ENCODE measurements at regions not wholly inside any gene's neighbourhood (a gene's known extent, or its start where the extent isn't known, plus 50 kb on each side); places are given as distances from the start of the nearest gene placed in this dataset.

- no peak for ATAC-seq
Observed at GRCh38 chr13:59203855-59204254, 959.9 kb downstream of the DIAPH3 start.

GRCh38 chr13:59205501-59205900 is 958.2 kb downstream of the DIAPH3 start:
- intact Hi-C loops (cut with DNase I, micrococcal nuclease), result no loop called here
- ATAC-seq, result no peak
- no peak for DNase-seq

More at GRCh38 chr13:59203855-59204254, 959.9 kb downstream of the DIAPH3 start:
- no peak for DNase-seq
- intact Hi-C loops (cut with DNase I, micrococcal nuclease), result no loop called here

DNA sequence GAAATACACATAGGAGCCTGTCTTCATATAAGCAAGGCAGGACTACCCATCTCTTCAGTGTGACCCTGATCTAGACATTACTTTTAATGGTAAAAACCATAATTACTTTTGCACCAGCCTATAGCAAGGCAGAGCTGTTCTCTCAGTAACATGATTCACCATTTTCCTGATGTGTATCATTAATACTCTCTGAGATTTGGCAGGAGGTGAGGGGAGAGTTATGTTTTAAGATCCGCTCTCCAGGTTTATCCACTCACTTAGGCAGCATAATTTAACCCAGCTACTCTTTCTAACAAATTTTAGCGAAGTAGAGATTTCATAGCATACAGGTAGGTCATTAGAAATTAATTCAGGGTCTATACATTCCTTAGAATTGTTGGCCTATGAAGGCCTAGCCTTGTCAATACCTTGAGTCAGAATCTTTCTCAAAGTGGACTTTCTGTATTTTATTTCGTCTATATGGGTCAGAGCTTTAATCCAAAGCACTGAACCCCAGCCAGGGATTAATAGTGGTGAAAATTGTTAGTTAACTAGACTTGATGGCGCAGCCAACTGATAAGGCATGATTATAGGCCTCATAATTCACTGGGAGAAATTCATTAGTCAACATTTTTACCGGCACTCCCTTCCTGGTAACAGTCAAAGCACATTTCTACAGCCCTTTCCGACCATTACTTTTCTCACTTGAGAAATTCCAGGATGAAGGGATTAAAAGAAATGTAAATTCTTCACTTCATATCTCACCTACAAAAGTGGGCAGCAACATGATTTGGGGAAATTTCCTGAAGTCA is 955.1 kb downstream of the DIAPH3 start:
- ATAC-seq (no peak), DNase-seq (no peak)
- intact Hi-C loops (cut with DNase I, micrococcal nuclease), result no loop called here

DNA sequence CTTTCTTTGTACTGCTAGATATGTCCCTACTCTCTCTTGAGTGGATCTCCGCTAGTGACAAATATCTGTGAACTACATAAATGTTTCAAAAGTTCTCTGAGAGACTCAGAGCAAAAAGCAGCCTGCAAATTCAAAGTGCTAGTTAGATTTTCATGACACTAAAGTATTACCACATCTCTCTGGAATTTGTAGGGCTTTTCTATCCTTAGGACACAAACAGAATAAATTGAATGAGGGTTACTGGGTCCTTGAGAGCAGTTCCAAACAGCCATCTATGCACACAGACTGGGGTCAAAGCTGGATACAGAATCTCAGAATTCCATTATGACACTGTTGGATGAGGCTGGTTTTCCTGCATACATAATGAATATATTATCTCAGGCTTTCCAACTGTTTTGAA is 953.2 kb downstream of the DIAPH3 start:
- intact Hi-C loops (cut with DNase I, micrococcal nuclease), result no loop called here
- DNase-seq, result no peak
- no peak for ATAC-seq

DNA sequence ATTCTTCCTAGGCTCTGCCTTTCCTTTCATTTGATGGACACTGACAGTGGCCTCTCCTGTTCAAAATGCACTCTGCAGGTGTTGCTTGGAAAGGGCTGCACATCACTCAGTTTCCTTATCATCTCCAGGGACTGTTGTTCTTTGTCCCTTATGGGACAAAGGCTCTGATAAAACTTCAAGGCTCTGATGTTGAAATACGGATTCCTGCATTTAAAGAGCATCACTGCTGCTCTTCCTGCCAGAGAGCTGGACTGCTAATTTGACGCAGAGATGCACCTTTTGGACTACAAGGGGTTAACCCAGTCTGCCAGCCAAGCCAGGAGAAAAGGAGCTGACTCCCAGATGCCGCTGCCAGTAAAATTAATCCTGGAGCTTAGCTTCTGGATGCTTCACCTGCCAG is 952.1 kb downstream of the DIAPH3 start:
- DNase-seq, result no peak

GRCh38 chr13:59229401-59229800 is 934.3 kb downstream of the DIAPH3 start:
- intact Hi-C loops (cut with DNase I, micrococcal nuclease), result no loop called here
- ATAC-seq (no peak), DNase-seq (no peak)

More for the DNA sequence above, 952.1 kb downstream of the DIAPH3 start:
- intact Hi-C loops (cut with DNase I, micrococcal nuclease), result no loop called here
- no peak for ATAC-seq

GRCh38 chr13:59229861-59230260 is 933.9 kb downstream of the DIAPH3 start:
- DNase-seq (no peak), ATAC-seq (no peak)
- intact Hi-C loops (cut with DNase I, micrococcal nuclease), result no loop called here

GRCh38 chr13:59230484-59231264 is 933.1 kb downstream of the DIAPH3 start:
- intact Hi-C loops (cut with DNase I, micrococcal nuclease), result no loop called here
- ATAC-seq (no peak), DNase-seq (no peak)

GRCh38 chr13:59236309-59236919 is 927.3 kb downstream of the DIAPH3 start:
- DNase-seq (no peak), ATAC-seq (no peak)
- intact Hi-C loops (cut with DNase I, micrococcal nuclease), result no loop called here

DNA sequence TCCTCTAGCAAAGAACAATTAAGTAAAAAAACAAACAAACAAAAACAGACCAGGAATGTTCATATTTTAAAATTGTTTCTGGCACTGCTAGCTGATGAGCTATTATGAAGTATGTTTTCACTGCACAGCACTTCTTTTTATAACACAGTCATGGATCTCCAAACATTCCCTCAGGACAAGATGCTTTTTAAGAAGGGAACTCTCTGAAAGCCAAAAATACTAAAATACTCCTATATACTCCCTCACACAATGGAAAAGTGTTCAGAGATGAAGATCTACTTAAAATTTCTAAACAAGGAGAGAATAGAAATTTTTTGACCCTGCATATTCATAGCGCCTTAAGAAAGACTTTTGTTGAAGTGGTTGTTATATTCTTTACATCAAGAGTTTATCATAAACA is 926.8 kb downstream of the DIAPH3 start:
- ATAC-seq (no peak), DNase-seq (no peak)
- intact Hi-C loops (cut with DNase I, micrococcal nuclease), result no loop called here

GRCh38 chr13:59247171-59247570 is 916.6 kb downstream of the DIAPH3 start:
- intact Hi-C loops (cut with DNase I, micrococcal nuclease), result no loop called here
- ATAC-seq, result no peak
- peak in 1 of 2 donors; percentile 12 for DNase-seq

DNA sequence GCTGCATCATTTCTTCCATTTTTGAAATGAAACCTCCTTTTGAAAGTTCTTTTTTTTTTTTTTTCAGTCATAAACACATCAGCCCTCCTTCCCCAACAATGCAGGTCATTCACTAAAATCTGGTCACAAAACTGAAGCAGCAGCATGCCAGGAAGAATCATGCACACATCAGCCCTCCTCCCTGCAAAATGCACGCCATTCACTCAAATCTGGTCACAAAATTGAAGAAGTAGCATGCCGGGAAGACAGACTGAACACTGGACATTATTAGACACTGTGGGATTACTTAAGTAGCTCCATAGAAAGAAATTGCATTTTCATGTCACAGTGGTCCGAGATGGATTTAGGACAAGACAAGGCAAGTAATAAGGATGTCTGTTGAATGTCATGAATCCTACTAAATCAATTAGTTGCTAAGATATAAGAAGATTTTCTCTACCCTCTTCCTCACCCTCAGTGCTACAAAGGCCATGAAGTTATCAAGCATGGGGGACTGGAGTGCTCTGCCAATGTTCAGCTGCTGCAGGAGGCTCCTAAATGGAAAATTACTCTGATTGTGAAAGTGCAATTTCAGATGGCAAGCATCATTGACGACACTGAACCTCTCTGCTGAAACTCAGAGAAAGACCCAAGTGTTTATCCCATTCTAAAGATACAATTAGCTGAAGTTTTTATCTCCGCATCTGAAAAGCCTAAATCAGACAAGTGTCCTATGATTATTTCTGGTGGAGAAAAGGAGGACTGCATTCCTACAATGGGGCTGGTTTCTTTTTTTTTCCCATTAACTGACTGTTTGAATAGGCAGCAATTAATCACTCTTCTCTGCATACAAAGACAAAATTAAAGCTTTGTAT is 913.2 kb downstream of the DIAPH3 start:
- intact Hi-C loops (cut with DNase I, micrococcal nuclease), result no loop called here
- no peak for DNase-seq
- no peak for ATAC-seq

- ATAC-seq (no peak), DNase-seq (no peak)
- intact Hi-C loops (cut with DNase I, micrococcal nuclease), result no loop called here
Observed at GRCh38 chr13:59259165-59260000, 904.3 kb downstream of the DIAPH3 start.

DNA sequence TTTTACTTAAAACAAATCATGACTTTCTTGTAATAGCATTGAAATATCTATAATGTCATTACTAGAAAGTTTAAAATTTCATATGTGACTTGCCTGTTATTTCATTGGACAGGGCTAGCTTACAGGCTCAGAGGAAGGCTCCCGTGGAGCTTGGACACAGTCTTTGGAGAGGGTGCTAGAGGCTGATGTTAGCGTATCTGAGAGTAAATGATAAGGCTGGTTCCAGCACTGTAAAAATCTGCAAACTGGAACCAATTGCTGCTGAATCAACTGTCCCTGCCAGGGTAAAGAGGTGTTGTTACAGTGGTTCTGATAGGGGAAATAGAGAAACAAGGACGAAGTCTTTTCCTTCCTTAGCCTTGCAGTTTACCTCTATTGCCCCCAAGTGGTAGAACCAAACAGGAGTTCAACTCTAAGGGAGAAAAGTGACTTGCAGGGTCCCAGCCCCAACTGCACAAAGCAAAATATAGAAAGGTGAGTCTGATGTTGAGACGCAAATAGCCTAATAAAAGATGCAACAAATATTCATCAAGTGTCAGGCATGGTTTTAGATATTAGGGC is 901.7 kb downstream of the DIAPH3 start:
- DNase-seq (no peak), ATAC-seq (no peak)
- intact Hi-C loops (cut with DNase I, micrococcal nuclease), result no loop called here

DNA sequence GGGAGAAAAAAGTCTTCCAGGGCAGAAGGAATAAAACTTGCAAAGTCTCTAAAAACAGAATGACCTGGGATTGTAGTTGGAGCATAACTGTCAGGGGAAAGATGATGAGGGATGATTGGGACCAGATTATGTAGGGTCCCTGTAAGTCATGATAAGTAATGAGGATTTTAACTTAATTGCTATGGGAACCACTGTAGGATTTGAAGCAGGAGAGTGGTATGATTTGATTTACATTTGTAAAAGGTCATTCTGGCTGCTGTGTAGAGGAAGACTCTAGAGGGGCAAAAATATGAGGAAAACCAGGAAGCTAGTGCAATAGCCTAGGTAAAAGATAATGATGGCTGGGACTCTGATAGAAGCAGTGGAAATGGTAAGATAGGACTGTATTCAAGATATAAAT is 900.2 kb downstream of the DIAPH3 start:
- ATAC-seq (no peak), DNase-seq (no peak)
- intact Hi-C loops (cut with DNase I, micrococcal nuclease), result no loop called here

DNA sequence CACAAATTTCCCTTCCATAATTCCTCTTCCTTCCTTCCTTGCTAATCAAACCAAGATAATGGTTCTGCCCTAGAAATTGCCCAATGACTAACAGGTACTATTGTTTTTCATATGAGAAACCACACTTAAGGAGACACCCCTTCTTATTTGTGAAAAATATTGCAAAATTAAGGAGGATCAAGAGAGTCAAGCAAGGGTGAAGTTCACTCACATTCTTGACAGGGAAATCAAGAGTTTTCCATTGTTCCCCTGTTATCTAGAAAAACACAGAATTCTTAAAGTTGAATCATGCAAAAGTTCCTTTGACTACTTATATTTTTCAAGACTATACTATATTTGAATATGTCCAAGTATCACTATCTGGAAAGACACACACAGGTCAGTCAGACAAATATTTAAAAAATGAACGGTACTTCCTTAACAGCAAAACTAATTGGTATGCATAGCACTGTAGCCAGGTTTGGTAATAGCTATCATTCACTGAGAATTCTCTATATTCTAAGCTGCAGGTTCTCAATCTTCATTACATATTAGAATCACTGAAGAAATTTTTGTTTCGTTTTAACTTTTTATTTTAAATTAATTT is 897.2 kb downstream of the DIAPH3 start:
- ATAC-seq, result no peak
- DNase-seq, result no peak
- intact Hi-C loops (cut with DNase I, micrococcal nuclease), result no loop called here

DNA sequence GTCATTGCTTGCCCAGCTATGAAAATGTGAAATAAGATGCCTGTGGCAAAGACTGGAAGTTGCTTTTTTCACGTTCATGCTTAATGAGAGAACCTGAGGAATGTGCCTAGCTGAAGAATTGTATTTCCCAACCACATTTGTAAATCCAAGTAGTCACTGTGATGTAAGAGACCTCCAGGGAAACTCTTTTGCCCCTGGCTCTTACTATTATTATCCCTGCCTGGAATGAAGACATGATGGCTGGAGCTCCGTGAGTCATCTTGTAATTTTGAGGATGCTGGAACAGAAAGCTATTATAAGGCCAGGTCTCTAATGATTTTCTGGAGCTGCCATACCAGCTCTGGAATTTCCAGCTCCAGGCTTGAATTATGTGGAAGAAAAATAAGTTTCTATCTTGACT is 894.3 kb downstream of the DIAPH3 start:
- intact Hi-C loops (cut with DNase I, micrococcal nuclease), result no loop called here
- ATAC-seq (no peak), DNase-seq (no peak)

GRCh38 chr13:59270327-59270726 is 893.4 kb downstream of the DIAPH3 start:
- ATAC-seq, result no peak
- intact Hi-C loops (cut with DNase I, micrococcal nuclease), result no loop called here
- DNase-seq, result no peak

Measured in left colon (tissue), 2 donors.